ENCODE measurements at regions not wholly inside any gene's neighbourhood (a gene's known extent, or its start where the extent isn't known, plus 50 kb on each side); places are given as distances from the start of the nearest gene placed in this dataset.
A peak's percentile ranks its signal among the peaks of the same experiment; 100 is the strongest.

DNA sequence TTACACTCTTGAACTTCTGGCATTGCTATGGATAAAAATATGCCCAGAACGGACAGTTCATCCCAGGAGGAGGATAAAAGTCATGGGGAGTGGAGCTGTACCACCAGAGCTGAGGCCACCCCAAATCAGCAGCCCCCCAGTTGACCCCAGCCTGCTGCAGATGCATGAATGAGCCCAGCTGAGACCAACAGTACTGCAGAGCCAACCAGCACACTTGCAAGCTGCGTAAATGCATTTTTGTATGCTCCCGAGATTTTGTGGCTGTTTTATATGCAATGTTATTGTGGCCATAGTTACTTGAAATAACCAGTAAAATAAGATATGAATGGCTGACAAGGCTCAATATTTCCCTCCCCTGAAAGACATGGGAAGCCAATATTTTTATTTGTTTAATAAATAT lies 264.6 kb downstream of the DUSP10 start:
- H3K9ac ChIP-seq (ENCODE audit: low read length) = no peak overlapping the region
- no peak overlapping the region for H3K27ac ChIP-seq (ENCODE audit: low read length in 2 of 2)
- H3K27ac Mint-ChIP-seq = no peak overlapping the region
- no peak for DNase-seq
- WGBS (ENCODE audit: insufficient coverage) = 43% methylated on average over 1 of the region's 3 CpGs
- peaks cover 13% of the 10 kb centered on the region for H3K27me3 Mint-ChIP-seq
- no peak for ATAC-seq (ENCODE audit: low read depth)
- no peaks in the 10 kb centered on the region for H3K36me3 ChIP-seq (replicated peaks in 1 of 2; ENCODE audit: control extremely low read depth in 1 of 2, control insufficient read depth in 1 of 2, extremely low read depth in 1 of 2, insufficient read depth in 2 of 2, low read length in 1 of 2)
- peaks cover 0 to 4% (median 1%) of the 10 kb centered on the region in 4 experiments for H3K27me3 ChIP-seq (replicated peaks in 1 of 4; ENCODE audit: control extremely low read depth in 1 of 4, control insufficient read depth in 3 of 4, insufficient read depth in 4 of 4, low read length in 3 of 4)
- H3K4me3 Mint-ChIP-seq = no peak overlapping the region
- no peaks in the 10 kb centered on the region for H3K9me3 ChIP-seq (ENCODE audit: control extremely low read depth in 1 of 3, control insufficient read depth in 2 of 3, insufficient read depth in 1 of 3, low read length in 2 of 3)
- no peaks in the 10 kb centered on the region for H4K20me1 ChIP-seq (ENCODE audit: control insufficient read depth, insufficient read depth, low read length, poor library complexity, severe bottlenecking)
- H3K9me3 Mint-ChIP-seq (ENCODE audit: insufficient read depth) = no peaks in the 10 kb centered on the region
- H3K4me1 Mint-ChIP-seq = peaks cover 2% of the 10 kb centered on the region
- H3K79me2 ChIP-seq (ENCODE audit: control insufficient read depth, insufficient read depth, low read length) = no peaks in the 10 kb centered on the region
- H3K4me1 ChIP-seq (ENCODE audit: control insufficient read depth in 2 of 2, insufficient read depth in 2 of 2, low read length in 2 of 2) = peaks cover 0 to 3% of the 10 kb centered on the region in 2 donors
- TF ChIP-seq EZH2 (IDR thresholded peaks at IDR 0.05; ENCODE audit: borderline replicate concordance, insufficient read depth, low read depth, low read length, poor library complexity, severe bottlenecking) = no peak
- no peak for TF ChIP-seq CTCF (IDR thresholded peaks at IDR 0.05)
- no peak overlapping the region for H3K4me2 ChIP-seq (replicated peaks; ENCODE audit: low read depth, low read length, poor library complexity, severe bottlenecking)
- H3K4me3 ChIP-seq (ENCODE audit: control extremely low read depth in 1 of 5, extremely low read depth in 1 of 5, insufficient read depth in 1 of 5, low read depth in 2 of 5, low read length in 4 of 5) = no peak overlapping the region
- ChIA-PET CTCF (interaction anchor here (0.8 to 5.5 kb wide), 32 partner anchors 10 to 988 kb away, joined by 3 to 111 read pairs (median 4); partner anchors contain the start of gene DUSP10), POLR2A (interaction anchor here (0.5 kb wide), 1 partner anchor 987 kb away, joined by 4 read pairs; no protein-coding TSS in a partner anchor)
- intact Hi-C loops (cut with micrococcal nuclease) = no loop called here
- no peak overlapping the region for H2AFZ ChIP-seq (ENCODE audit: insufficient read depth, low read depth, low read length, poor library complexity, severe bottlenecking)

DNA sequence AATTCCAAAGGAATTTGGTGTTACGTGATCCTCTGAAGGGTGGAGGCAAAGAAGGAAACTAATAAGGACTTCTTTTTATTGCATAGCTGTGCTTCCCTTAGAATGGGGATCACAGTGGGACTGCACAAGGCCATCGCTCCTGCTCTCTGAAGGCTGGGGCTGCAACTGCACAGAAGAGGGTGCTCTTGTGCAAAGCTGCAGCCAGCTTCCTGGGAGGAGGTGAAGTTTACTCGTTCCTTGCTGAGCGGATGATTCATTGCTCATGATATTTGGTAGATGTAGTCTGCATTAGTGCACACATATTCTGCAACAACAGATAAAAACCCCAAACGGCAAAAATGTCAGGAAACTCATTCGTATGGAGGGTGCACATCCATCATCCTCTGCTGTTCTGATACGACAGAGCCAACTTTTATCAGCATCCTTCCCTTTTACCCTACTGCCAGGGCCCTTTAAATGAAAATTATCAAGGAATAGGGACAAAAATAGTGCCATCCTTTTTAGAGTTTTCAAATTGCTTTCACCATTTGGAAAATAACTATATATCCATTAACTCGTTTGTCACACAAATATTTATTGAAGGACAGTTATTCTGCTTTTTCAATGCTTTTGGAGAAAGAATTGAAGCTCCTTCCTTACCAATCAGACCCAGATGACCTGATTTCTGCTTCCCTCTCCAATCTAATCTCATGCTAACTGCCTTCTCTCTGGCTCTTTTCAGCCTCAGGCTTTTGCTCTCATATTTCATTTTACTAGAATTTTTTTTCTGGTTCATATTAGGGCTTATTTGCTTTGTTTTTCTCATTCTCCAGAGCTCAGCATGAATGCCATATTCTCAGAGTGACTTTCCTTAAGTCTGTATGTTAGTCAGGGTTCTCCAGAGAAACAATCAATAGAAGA lies 263.6 kb downstream of the DUSP10 start:
- ATAC-seq (ENCODE audit: low read depth) = peak; percentile 85
- POLR2A ChIA-PET = interaction anchor here (1.1 kb wide), 1 partner anchor 264 kb away, joined by 3 read pairs; the partner anchor contains the start of gene DUSP10
- no peak overlapping the region for H3K9ac ChIP-seq (ENCODE audit: low read length)

More for the DNA sequence above, 263.6 kb downstream of the DUSP10 start:
- peaks cover 5% of the 10 kb centered on the region for H3K27me3 Mint-ChIP-seq
- Histone ChIP-seq H3K27me3 (replicated peaks in 1 of 4; ENCODE audit: control extremely low read depth in 1 of 4, control insufficient read depth in 3 of 4, insufficient read depth in 4 of 4, low read length in 3 of 4) (no peaks in the 10 kb centered on the region), H3K36me3 (replicated peaks in 1 of 2; ENCODE audit: control extremely low read depth in 1 of 2, control insufficient read depth in 1 of 2, extremely low read depth in 1 of 2, insufficient read depth in 2 of 2, low read length in 1 of 2) (no peaks in the 10 kb centered on the region), H3K79me2 (ENCODE audit: control insufficient read depth, insufficient read depth, low read length) (no peaks in the 10 kb centered on the region), H2AFZ (ENCODE audit: insufficient read depth, low read depth, low read length, poor library complexity, severe bottlenecking) (no peak overlapping the region), H3K9me3 (ENCODE audit: control extremely low read depth in 1 of 3, control insufficient read depth in 2 of 3, insufficient read depth in 1 of 3, low read length in 2 of 3) (no peaks in the 10 kb centered on the region), H3K27ac (ENCODE audit: low read length in 2 of 2) (no peak overlapping the region), H3K4me3 (ENCODE audit: control extremely low read depth in 1 of 5, extremely low read depth in 1 of 5, insufficient read depth in 1 of 5, low read depth in 2 of 5, low read length in 4 of 5) (no peak overlapping the region), H3K4me1 (ENCODE audit: control insufficient read depth in 2 of 2, insufficient read depth in 2 of 2, low read length in 2 of 2) (peaks cover 0 to 3% of the 10 kb centered on the region in 2 donors), H3K4me2 (replicated peaks; ENCODE audit: low read depth, low read length, poor library complexity, severe bottlenecking) (no peak overlapping the region), H4K20me1 (ENCODE audit: control insufficient read depth, insufficient read depth, low read length, poor library complexity, severe bottlenecking) (no peaks in the 10 kb centered on the region)
- intact Hi-C loops (cut with micrococcal nuclease) = loop anchor here (1.0 kb wide), 3 partner anchors 531 to 693 kb away; no protein-coding TSS in a partner anchor
- CTCF ChIA-PET = interaction anchor here (0.6 to 5.5 kb wide), 45 partner anchors 9 to 987 kb away, joined by 3 to 111 read pairs (median 4); partner anchors contain the start of gene DUSP10
- H3K9me3 Mint-ChIP-seq (ENCODE audit: insufficient read depth) = no peaks in the 10 kb centered on the region
- peaks cover 2% of the 10 kb centered on the region for H3K4me1 Mint-ChIP-seq
- peak; percentile 62 for TF ChIP-seq CTCF (IDR thresholded peaks at IDR 0.05)
- TF ChIP-seq EZH2 (IDR thresholded peaks at IDR 0.05; ENCODE audit: borderline replicate concordance, insufficient read depth, low read depth, low read length, poor library complexity, severe bottlenecking) = no peak
- 10% methylated on average over 2 of the region's 8 CpGs for WGBS (ENCODE audit: insufficient coverage)
- no peak overlapping the region for H3K27ac Mint-ChIP-seq
- peak; percentile 55 for DNase-seq
- no peak overlapping the region for H3K4me3 Mint-ChIP-seq

Data from B cell (primary cell).